Activated CD4-positive, CD25-positive, alpha-beta regulatory T cell treated with anti-CD3 and anti-CD28 coated beads, Interleukin-2, amount 50 U/mL, for 72 hours (primary cell): ENCODE measurements at regions not wholly inside any gene's neighbourhood (a gene's known extent, or its start where the extent isn't known, plus 50 kb on each side); places are given as distances from the start of the nearest gene placed in this dataset.

Source experiments
- DNase-seq: peaks from one replicate; pipeline ENCODE4 v3.0.0; 2021

GRCh38 chr10:31081937-31082840 lies 50.5 kb upstream of the ZNF438 start:
- no peak for DNase-seq

- peak; percentile 52 for DNase-seq
These were observed 52.1 kb upstream of the ZNF438 start for GRCh38 chr10:31083765-31084184.

GRCh38 chr10:31087011-31087410 lies 55.3 kb upstream of the ZNF438 start:
- no peak for DNase-seq

- DNase-seq = no peak
These were observed 56.2 kb upstream of the ZNF438 start for GRCh38 chr10:31087851-31088250.

DNA sequence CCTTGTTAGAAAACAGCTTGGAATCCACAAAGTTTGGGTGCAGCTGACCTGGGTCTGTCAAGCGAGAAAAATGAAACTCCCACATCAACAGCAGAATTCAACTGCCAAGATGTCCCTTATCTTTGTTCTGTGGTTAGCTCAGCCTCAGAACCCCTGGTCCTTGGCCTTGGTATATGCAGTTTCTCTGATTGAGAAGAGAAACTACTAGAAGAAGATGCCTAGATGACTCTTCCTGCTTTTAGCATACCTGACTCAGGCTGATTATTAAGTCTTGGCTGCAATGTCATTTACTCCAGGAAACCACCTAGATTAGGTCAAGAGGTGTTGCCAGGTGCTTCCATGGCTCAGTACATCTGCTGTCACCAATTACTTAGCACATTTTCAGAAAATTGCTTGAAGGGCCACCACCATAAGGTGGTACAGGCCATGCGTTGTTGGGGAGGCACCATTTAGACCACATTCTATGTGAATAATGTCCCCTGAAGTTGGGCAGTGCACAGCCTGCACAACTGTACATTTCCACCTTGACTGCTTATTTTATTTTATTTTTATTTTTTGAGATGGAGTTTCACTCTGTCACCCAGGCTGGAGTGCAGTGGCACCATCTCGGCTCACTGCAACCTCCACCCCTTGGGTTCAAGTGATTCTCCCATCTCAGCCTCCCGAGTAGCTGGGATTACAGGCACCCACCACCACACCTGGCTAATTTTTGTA lies 59.4 kb upstream of the ZNF438 start:
- DNase-seq = no peak

DNA sequence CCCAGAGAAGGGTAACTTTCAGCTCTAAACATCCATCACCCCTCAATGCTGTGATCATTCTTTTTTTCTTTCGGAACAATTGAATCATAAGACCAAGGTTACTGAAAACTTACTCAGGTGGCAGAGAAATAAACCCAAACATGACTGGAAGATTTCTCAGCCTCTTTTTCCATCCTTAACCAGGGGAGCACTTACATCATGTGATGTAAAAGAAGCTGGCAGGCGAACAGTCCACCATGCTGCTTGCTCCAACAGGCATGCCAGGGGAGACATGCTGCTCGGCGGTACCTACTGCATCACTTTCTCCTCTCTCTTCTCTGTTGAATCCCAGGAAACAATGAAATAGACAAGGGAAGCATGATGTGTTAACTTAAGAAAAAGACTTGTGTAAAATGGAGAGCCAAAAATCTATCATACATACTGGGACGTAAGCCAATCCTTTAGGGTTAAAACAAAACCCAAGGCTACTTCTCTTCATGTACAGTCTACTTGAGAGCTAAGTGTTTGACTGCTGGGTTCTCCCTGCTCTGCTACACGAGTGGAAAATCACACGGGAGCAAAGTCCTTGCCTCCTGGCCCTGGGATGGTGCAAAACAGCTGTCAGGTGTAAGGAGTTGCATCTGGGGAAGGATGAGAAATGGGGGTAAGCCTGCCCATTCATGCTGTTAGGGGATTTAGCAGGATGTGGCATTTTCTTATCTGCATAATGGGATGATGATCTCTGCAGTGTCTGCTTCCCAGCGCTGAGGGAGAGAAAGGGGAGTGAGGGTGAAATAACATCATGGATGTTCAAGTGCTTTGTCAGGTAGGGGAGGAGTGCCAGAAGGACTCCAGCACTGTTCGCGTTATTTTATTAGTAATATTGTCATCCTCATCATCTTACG lies 64.3 kb upstream of the ZNF438 start:
- no peak for DNase-seq

- no peak for DNase-seq
These were observed 66.4 kb upstream of the ZNF438 start for GRCh38 chr10:31098046-31098445.

- no peak for DNase-seq
These were observed 67.4 kb upstream of the ZNF438 start for GRCh38 chr10:31099094-31099493.

DNA sequence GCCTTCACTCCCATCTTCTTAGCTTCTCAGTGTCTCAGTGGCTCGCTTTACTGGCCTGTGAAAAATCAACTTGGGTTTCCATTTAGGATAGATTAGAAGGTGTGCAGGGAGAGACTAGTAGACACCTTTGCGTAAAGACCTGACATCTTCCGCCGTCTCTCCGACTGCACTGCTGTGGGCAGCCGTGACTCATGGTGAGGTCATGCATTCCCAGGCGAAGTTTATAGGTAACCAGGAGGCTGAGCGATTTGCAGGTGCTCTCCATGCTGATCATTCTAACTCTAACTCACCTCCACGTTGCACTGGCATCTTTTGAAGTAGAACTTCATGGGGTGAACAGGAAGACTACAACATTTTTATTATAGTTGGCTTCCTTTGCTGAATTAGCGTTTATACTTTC lies 68.0 kb upstream of the ZNF438 start:
- no peak for DNase-seq

GRCh38 chr10:31100115-31100601 lies 68.5 kb upstream of the ZNF438 start:
- no peak for DNase-seq

DNA sequence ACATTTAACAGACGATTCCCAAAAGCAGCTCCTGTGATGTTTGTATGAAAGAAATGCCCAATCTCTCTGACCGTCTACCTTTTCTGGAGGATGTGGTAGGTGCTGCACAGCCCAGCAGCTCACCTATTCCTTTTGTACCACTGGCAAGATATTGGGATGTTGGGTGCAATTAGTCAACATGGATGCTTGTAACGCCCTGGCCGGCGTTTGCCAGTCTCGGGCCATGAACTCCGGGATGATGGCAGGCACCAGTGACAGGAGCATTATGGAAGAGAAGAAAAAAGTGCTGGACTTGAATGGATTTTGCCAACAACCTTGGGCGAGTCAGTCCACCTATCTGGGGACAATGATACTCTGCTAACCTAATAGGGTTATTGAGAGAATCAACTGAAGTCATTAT lies 69.0 kb upstream of the ZNF438 start:
- no peak for DNase-seq

GRCh38 chr10:31101123-31101522 lies 69.5 kb upstream of the ZNF438 start:
- DNase-seq = peak; percentile 62

- no peak for DNase-seq
These were observed 70.8 kb upstream of the ZNF438 start for GRCh38 chr10:31102421-31102820.

GRCh38 chr10:31103112-31103511 lies 71.4 kb upstream of the ZNF438 start:
- DNase-seq = no peak

- DNase-seq = no peak
These were observed 81.3 kb upstream of the ZNF438 start for GRCh38 chr10:31112961-31113360.

- no peak for DNase-seq
These were observed 84.6 kb upstream of the ZNF438 start for GRCh38 chr10:31116226-31116625.

GRCh38 chr10:31118556-31118955 lies 86.9 kb upstream of the ZNF438 start:
- no peak for DNase-seq

- DNase-seq = no peak
These were observed 88.7 kb upstream of the ZNF438 start for GRCh38 chr10:31120392-31120791.

GRCh38 chr10:31120961-31121685 lies 89.5 kb upstream of the ZNF438 start:
- DNase-seq = no peak

GRCh38 chr10:31121757-31122577 lies 90.3 kb upstream of the ZNF438 start:
- DNase-seq = no peak

DNA sequence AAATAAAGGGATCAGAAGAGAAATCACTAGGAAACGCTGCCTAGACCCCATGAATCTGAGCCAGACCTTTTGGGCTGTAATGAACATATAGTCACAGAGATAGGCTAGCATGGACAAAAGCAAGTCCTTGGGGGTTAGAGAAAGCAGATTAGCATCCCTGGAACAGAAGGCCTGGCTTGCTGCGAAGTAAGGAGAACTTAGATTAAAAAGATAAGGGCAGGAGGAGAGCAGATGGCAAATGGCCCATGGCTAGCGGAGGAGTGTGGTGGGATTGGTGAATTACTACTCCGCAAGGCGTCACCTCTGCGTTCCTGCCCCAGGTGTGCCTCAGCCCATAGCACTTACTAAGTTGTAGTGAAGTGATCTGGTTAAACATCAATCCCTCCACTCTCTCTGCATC lies 92.3 kb upstream of the ZNF438 start:
- no peak for DNase-seq
